HG03103 (cell line): ENCODE measurements at regions not wholly inside any gene's neighbourhood (a gene's known extent, or its start where the extent isn't known, plus 50 kb on each side); places are given as distances from the start of the nearest gene placed in this dataset.

Experiments used
- ATAC-seq: cut with Tn5 transposase; IDR thresholded peaks from one replicate; pipeline ENCODE4 v1.9.1; 2021; ENCODE audit warnings: low read depth; ENCODE audit not compliant: unreplicated experiment

GRCh38 chr7:22676385-22676784, 50.6 kb upstream of the IL6 start:
- no peak for ATAC-seq

DNA sequence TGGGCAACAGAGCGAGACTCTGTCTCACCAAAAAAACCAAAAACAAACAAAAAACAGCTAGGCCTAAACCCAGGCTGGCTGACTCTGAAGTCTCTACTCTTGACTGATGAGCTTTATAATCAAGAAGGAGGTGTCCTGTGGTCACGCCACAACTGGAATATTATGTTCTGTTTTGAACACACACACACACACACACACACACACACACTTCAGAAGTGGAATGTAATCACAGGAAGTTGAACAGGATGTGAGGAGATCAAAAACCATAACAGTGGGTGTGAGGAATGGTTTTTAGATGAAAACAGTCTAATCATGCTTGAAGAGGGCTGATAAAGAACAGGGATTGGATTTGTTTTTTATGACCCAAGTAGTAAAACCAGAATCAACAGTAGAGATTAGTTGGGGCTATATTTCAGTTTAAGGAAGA, 51.1 kb upstream of the IL6 start:
- ATAC-seq, result no peak

- no peak for ATAC-seq
These were observed 51.6 kb upstream of the IL6 start for GRCh38 chr7:22675421-22675820.

GRCh38 chr7:22672846-22673680, 53.9 kb upstream of the IL6 start:
- peak; percentile 59 for ATAC-seq

GRCh38 chr7:22671177-22671879, 55.7 kb upstream of the IL6 start:
- no peak for ATAC-seq

GRCh38 chr7:22670422-22670815, 56.6 kb upstream of the IL6 start:
- no peak for ATAC-seq

DNA sequence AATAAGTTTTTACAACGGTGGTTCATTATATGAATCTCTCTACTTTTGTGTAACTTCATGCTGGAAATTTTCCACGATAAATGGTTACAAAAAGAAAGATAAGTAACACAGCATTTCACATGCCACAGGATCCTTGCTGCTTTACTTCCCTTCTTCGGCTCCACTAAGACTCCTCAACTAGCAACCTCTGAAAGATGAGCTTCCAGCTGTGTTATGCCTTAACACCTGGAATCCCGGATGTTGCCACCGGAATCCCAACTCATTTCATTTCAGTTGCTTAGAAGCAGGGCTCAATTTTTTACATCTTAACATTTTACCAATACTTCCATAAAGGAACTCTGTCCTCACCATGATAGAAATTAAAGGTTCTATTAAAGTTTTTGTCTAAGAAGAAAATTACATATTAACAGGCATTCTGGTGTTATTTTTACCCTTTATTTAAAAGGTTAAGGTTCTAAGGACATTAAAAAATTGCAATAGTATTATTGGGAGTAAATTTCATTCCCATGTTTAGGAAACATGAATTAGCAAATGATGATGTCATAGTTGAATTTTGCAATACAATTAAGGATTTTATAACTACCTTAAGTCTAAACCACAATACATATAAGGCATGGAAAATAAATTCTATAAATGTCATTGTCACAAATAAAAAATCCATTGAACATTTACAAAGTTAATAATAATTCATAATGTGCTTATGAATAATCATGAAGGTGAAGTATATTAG, 57.1 kb upstream of the IL6 start:
- ATAC-seq, result no peak

DNA sequence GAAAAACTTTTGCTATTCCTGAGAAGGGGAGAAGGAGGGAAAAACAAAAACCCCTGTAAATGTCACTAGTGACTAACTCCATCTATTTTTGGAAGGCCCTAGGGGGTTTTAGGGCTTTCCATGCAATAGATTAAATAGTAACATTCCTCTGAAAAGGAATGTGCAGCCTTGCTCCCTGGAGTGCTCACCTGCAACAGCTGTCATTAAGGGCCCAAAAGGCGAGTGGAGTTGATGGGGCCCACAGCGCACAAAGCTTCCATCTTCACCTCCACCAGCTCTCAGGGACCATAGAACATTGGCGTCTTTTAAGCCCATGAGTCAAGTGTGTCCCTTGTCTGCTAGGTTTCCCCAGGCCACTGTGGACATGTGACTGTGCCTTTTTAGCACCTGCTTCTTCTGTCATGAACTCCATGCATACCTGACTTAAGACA, 58.0 kb upstream of the IL6 start:
- ATAC-seq, result no peak

DNA sequence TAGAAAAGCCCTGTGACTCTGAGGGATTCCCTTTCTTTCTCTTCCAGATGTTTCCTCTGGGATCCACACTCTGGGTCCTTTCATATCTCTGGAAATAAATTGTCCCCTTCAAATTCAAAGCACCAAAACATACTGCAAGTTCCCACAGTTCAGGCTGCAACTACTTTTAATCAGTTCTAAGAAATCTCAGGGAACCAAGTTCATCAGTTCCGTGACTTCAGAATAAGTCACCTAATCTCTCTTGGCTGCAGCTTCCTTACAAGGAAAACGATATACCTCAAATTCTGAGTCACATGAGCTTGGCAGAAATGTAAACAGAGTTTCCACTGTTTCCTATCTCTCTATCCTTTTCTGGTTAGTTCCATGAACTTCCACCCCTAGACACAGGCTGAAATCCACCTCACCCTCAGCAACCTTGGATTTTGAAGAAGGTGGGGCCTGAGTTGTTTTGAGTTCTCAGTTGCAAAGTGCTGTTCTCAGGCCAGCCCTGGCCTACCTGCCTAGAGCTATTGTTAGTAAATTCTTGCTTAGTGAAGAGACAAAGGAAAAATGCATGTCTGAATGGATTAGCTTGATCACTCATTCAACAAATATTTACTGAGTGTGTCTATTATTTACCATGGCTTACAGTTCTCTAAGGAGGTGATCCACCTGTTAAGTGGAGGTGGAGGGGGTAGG, 59.3 kb upstream of the IL6 start:
- ATAC-seq, result no peak

GRCh38 chr7:22667187-22667561, 59.8 kb upstream of the IL6 start:
- ATAC-seq, result no peak

GRCh38 chr7:22666732-22667131, 60.3 kb upstream of the IL6 start:
- no peak for ATAC-seq

- ATAC-seq, result no peak
These were observed 61.1 kb upstream of the IL6 start for GRCh38 chr7:22665923-22666322.

DNA sequence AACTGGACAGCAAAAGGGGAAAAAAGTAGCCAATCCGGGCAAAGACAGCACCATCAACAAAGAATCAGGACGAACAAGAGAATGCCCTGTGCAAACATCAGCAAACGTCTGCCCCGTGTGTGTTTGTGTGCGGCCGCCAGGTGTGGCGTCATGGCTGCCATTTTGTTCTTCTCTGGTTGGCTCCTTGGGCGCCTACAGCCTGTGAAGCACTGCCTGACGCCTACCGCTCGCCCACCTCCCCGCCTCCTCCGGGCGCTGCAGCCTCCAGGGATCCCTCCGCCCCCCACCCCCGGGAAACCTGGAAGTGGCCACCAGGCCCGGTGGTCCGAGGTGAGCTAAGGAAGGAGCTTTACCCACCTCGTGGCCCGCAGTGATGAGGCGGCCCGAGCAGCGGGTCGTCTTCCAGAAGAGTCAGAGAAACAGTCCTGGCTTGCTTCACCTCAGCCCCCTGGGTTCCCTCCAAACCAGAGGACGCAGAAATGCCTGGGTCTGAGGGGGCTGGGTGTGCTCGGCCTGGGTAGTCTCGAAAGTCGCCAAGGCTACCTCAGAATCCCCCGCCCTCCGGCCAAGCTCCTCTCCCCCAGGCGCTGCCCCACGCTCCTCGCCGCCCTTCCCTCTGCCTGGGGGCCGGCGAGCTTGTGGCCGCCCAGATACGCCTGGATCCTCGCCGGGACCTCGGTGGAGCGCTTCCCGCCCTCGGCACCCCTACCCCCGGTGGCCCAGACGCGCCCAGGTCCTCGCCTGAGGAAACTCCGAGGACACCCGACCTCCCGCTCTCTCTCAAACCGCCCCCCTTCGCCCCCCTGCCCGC, 61.8 kb upstream of the IL6 start:
- no peak for ATAC-seq

DNA sequence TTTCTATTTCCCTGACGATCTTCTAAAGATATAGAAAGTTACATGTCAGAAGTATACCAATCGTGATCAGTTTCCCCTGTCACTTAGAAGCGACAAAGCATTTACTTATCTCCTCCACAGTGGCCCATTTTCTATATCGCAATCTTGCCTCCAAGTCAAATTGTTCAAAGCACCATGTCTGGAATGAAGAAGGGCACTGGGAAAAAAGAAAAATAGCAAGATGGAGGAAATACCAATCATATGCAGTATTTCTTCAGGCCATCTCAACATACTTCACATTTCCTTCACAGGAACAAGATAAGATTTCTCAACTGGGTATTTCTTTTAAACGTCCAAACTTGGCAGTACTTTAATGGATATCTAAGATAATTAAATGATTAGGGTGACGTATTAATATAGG, 63.3 kb upstream of the IL6 start:
- ATAC-seq, result no peak

- no peak for ATAC-seq
These were observed 63.7 kb upstream of the IL6 start for GRCh38 chr7:22663357-22663718.

GRCh38 chr7:22662556-22663356, 64.2 kb upstream of the IL6 start:
- no peak for ATAC-seq

GRCh38 chr7:22662036-22662435, 65.0 kb upstream of the IL6 start:
- no peak for ATAC-seq

GRCh38 chr7:22660732-22661131, 66.3 kb upstream of the IL6 start:
- no peak for ATAC-seq

DNA sequence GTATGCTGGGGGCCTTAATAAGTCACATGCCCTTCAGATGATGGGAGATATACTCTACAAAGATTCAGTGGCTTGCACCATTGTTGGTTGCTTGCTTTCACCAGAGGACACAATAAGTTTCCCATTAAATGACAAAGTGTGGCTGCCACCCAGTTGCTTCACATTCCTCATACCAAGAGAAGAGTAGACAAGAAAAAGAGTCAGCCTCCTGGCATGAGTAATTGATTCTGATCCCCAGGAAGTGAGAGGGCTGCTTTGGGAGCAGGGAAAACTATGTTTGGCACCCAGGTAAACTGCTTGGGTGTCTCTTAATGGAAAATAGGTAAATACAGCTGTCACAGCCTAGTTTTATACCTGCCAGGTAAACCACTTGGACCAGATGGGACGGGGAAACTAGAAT, 66.7 kb upstream of the IL6 start:
- no peak for ATAC-seq
